SK-N-SH treated with all-trans-retinoic acid at 6 μM for 48 hours (cell line): ENCODE measurements at regions not wholly inside any gene's neighbourhood (a gene's known extent, or its start where the extent isn't known, plus 50 kb on each side); places are given as distances from the start of the nearest gene placed in this dataset.
"Not testable (repeated sequence)": the region's sequence is repeated elsewhere in the genome, so short reads cannot be mapped to it uniquely, and the experiment has no call there.

Source experiments
- ATAC-seq: fragments of 200-7000 bp; cut with Tn5 transposase; 3 replicates; pipeline ENCODE4 v1.9.1; 2020; ENCODE audit warnings: mild to moderate bottlenecking, moderate library complexity
- ARNTL ChIP-seq: fragments of 450-650 bp; formaldehyde crosslinking; IDR thresholded peaks from 2 replicates; pipeline ENCODE4 v1.5.0; 2020; ENCODE audit warnings: low read depth, mild to moderate bottlenecking, moderate library complexity, borderline replicate concordance
- BACH2 ChIP-seq: fragments of 250-450 bp; sonication (Bioruptor Pico); IDR thresholded peaks from 2 replicates; pipeline ENCODE4 v1.9.0; 2021; ENCODE audit warnings: mild to moderate bottlenecking, borderline replicate concordance
- CSDC2 ChIP-seq: fragments of 250-450 bp; sonication (Bioruptor Pico); IDR thresholded peaks from 2 replicates; pipeline ENCODE4 v1.5.0; 2020; ENCODE audit warnings: mild to moderate bottlenecking, moderate library complexity
- CSRNP3 ChIP-seq: fragments of 250-450 bp; sonication (Bioruptor Pico); IDR thresholded peaks from 2 replicates; pipeline ENCODE4 v1.5.1; 2021; ENCODE audit warnings: mild to moderate bottlenecking, moderate library complexity
- ESRRG ChIP-seq: fragments of 250-450 bp; sonication (Bioruptor Pico); IDR thresholded peaks from 2 replicates; pipeline ENCODE4 v1.6.1; 2021; ENCODE audit warnings: mild to moderate bottlenecking
- GLIS3 ChIP-seq: fragments of 250-450 bp; sonication (Bioruptor Pico); IDR thresholded peaks from 2 replicates; pipeline ENCODE4 v1.5.0; 2020; ENCODE audit warnings: mild to moderate bottlenecking, moderate library complexity
- ISL1 ChIP-seq: fragments of 250-450 bp; sonication (Bioruptor Pico); IDR thresholded peaks from 2 replicates; pipeline ENCODE4 v2.1.2; 2022; ENCODE audit warnings: mild to moderate bottlenecking, moderate library complexity
- OSR1 ChIP-seq: fragments of 250-450 bp; sonication (Bioruptor Pico); IDR thresholded peaks from 2 replicates; pipeline ENCODE4 v1.8.0; 2022; ENCODE audit warnings: moderate library complexity, mild to moderate bottlenecking, inconsistent platforms
- PATZ1 ChIP-seq: fragments of 250-450 bp; sonication (Bioruptor Pico); IDR thresholded peaks from 2 replicates; pipeline ENCODE4 v1.8.0; 2020; ENCODE audit warnings: mild to moderate bottlenecking, moderate library complexity, borderline replicate concordance
- POU6F1 ChIP-seq: fragments of 250-450 bp; sonication (Bioruptor Pico); IDR thresholded peaks from 2 replicates; pipeline ENCODE4 v1.8.0; 2021; ENCODE audit warnings: low read depth, mild to moderate bottlenecking, moderate library complexity, borderline replicate concordance
- PPARA ChIP-seq: fragments of 250-450 bp; sonication (Bioruptor Pico); IDR thresholded peaks from 2 replicates; pipeline ENCODE4 v1.5.0; 2020; ENCODE audit warnings: mild to moderate bottlenecking, borderline replicate concordance
- SNAI2 ChIP-seq: fragments of 250-450 bp; sonication (Bioruptor Pico); IDR thresholded peaks from 2 replicates; pipeline ENCODE4 v1.5.0; 2020; ENCODE audit warnings: mild to moderate bottlenecking, moderate library complexity
- TCF4 ChIP-seq: fragments of 250-450 bp; sonication (Bioruptor Pico); IDR thresholded peaks from 2 replicates; pipeline ENCODE4 v1.8.0; 2021; ENCODE audit warnings: mild to moderate bottlenecking, moderate library complexity, borderline replicate concordance
- TOX ChIP-seq: fragments of 250-450 bp; sonication (Bioruptor Pico); IDR thresholded peaks from 2 replicates; pipeline ENCODE4 v1.8.0; 2021; ENCODE audit warnings: mild to moderate bottlenecking, moderate library complexity, borderline replicate concordance
- ZC3H10 ChIP-seq: fragments of 250-450 bp; sonication (Bioruptor Pico); IDR thresholded peaks from 2 replicates; pipeline ENCODE4 v1.5.1; 2021; ENCODE audit warnings: mild to moderate bottlenecking, moderate library complexity
- ZFP3 ChIP-seq: fragments of 250-450 bp; sonication (Bioruptor Pico); IDR thresholded peaks from 2 replicates; pipeline ENCODE4 v1.5.0; 2020; ENCODE audit warnings: mild to moderate bottlenecking, moderate library complexity
- ZFP30 ChIP-seq: fragments of 450-650 bp; formaldehyde crosslinking; IDR thresholded peaks from 2 replicates; pipeline ENCODE4 v1.5.0; 2022; ENCODE audit warnings: mild to moderate bottlenecking, moderate library complexity
- ZNF565 ChIP-seq: fragments of 450-650 bp; formaldehyde crosslinking; conservative IDR thresholded peaks from 2 replicates; pipeline ENCODE4 v1.5.0; 2020; ENCODE audit warnings: low read depth, mild to moderate bottlenecking, moderate library complexity
- ZNF70 ChIP-seq: fragments of 450-650 bp; formaldehyde crosslinking; IDR thresholded peaks from 2 replicates; pipeline ENCODE4 v1.5.0; 2020; ENCODE audit warnings: mild to moderate bottlenecking, moderate library complexity
- ZNF8 ChIP-seq: fragments of 450-650 bp; formaldehyde crosslinking; IDR thresholded peaks from 2 replicates; pipeline ENCODE4 v1.5.0; 2020; ENCODE audit warnings: mild to moderate bottlenecking, moderate library complexity
- TF ChIP-seq, protein P1 (sequence below): fragments of 250-450 bp; sonication (Bioruptor Pico); IDR thresholded peaks from 2 replicates; pipeline ENCODE4 v1.5.0; 2020; ENCODE audit warnings: mild to moderate bottlenecking, moderate library complexity

- no peak for ATAC-seq
Measured at GRCh38 chr15:62870216-62870615, 172.3 kb upstream of the TPM1 start.

GRCh38 chr15:62870701-62871100 lies 171.8 kb upstream of the TPM1 start:
- TF ChIP-seq ZNF70 (CRISPR knock-in tag) = peak; percentile 46; the same call in 1 of the 2 replicates
- not testable (repeated sequence) for ATAC-seq

More at GRCh38 chr15:62870216-62870615, 172.3 kb upstream of the TPM1 start:
- no peak for TF ChIP-seq OSR1 (CRISPR knock-in tag)
- no peak for TF ChIP-seq GLIS3 (CRISPR knock-in tag)
- TF ChIP-seq PATZ1 (CRISPR knock-in tag) = no peak
- TF ChIP-seq TOX = no peak
- TF ChIP-seq ESRRG (CRISPR knock-in tag) = no peak
- TF ChIP-seq ISL1 = no peak
- TF ChIP-seq ZFP3 (CRISPR knock-in tag) = no peak
- TF ChIP-seq CSDC2 = no peak
- TF ChIP-seq BACH2 = no peak

DNA sequence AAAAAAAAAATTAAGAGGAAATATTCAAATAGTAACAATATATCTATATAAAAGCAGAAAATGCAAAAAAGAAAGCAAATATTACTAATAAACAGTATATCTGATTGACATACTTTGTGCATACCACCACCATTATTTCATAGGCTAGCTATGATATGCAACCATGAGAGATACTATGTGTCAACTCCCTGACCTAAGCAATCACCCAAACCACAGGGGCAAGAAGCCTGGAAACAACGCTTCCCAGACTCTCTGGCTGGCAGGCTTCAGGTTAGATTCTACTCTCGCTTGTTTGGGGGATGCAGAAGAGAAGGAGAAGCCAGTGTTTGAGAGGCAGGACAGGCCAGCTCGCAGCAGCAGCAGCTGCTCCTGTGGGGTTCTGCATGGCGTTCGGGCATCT lies 169.3 kb upstream of the TPM1 start:
- ATAC-seq = peak; percentile 32; the same call in 2 of the 3 replicates
- TF ChIP-seq ZC3H10 (CRISPR knock-in tag) = no peak
- no peak for TF ChIP-seq ZFP30 (CRISPR knock-in tag)
- no peak for TF ChIP-seq ZNF8 (CRISPR knock-in tag)
- TF ChIP-seq ZFP3 (CRISPR knock-in tag) = no peak
- no peak for TF ChIP-seq ARNTL (CRISPR knock-in tag)
- TF ChIP-seq, protein P1, sequence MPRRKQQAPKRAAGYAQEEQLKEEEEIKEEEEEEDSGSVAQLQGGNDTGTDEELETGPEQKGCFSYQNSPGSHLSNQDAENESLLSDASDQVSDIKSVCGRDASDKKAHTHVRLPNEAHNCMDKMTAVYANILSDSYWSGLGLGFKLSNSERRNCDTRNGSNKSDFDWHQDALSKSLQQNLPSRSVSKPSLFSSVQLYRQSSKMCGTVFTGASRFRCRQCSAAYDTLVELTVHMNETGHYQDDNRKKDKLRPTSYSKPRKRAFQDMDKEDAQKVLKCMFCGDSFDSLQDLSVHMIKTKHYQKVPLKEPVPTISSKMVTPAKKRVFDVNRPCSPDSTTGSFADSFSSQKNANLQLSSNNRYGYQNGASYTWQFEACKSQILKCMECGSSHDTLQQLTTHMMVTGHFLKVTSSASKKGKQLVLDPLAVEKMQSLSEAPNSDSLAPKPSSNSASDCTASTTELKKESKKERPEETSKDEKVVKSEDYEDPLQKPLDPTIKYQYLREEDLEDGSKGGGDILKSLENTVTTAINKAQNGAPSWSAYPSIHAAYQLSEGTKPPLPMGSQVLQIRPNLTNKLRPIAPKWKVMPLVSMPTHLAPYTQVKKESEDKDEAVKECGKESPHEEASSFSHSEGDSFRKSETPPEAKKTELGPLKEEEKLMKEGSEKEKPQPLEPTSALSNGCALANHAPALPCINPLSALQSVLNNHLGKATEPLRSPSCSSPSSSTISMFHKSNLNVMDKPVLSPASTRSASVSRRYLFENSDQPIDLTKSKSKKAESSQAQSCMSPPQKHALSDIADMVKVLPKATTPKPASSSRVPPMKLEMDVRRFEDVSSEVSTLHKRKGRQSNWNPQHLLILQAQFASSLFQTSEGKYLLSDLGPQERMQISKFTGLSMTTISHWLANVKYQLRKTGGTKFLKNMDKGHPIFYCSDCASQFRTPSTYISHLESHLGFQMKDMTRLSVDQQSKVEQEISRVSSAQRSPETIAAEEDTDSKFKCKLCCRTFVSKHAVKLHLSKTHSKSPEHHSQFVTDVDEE (CRISPR knock-in tag) = no peak
- TF ChIP-seq TCF4 (CRISPR knock-in tag) = no peak

DNA sequence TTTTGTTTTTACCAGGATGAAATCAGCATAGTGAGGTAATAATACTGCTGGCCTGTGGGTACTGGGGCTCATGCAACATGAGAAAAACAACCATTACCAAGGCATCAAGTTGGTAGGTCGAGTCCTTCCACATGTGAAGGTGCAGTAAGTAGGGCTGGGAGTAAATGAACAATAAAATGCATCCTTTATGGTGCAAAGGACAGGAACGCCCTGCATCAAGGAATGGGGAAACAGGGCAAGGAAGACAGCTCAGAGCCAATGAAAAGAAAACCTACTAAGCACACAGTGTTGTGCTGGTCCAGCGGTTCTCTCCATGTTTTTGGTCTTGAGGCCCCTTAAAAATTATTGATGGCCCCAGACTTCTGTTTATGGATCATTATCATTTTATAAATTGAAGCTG lies 168.5 kb upstream of the TPM1 start:
- ATAC-seq = no peak
- no peak for TF ChIP-seq PPARA (CRISPR knock-in tag)

- TF ChIP-seq ISL1 = peak; percentile 55; the same call in 1 of the 2 replicates
- peak; percentile 56; the same call in 1 of the 2 replicates for TF ChIP-seq CSDC2
- no peak for TF ChIP-seq ZC3H10 (CRISPR knock-in tag)
- 0 out of 2 replicates have a peak, but pooled peaks have one; percentile 20 for TF ChIP-seq TCF4 (CRISPR knock-in tag)
- TF ChIP-seq ZNF8 (CRISPR knock-in tag) = no peak
- peak; percentile 85 for ATAC-seq
Measured at GRCh38 chr15:62874959-62875625, 167.5 kb upstream of the TPM1 start.

- ATAC-seq = peak; percentile 24
- TF ChIP-seq TCF4 (CRISPR knock-in tag) (no peak), ZNF8 (CRISPR knock-in tag) (no peak), SNAI2 (no peak), ZNF70 (CRISPR knock-in tag) (no peak), ESRRG (CRISPR knock-in tag) (no peak), ISL1 (no peak), POU6F1 (CRISPR knock-in tag) (no peak), ZNF565 (no peak), CSRNP3 (CRISPR knock-in tag) (no peak), OSR1 (CRISPR knock-in tag) (no peak), CSDC2 (no peak), BACH2 (no peak), ZC3H10 (CRISPR knock-in tag) (no peak), ARNTL (CRISPR knock-in tag) (no peak), GLIS3 (CRISPR knock-in tag) (no peak), PATZ1 (CRISPR knock-in tag) (no peak)
Measured at GRCh38 chr15:62875626-62876021, 166.9 kb upstream of the TPM1 start.
